Activated naive CD4-positive, alpha-beta T cell treated with anti-CD3 and anti-CD28 coated beads, Interleukin-2, amount 50 U/mL, for 24 hours (primary cell): ENCODE measurements at regions not wholly inside any gene's neighbourhood (a gene's known extent, or its start where the extent isn't known, plus 50 kb on each side); places are given as distances from the start of the nearest gene placed in this dataset.

Source experiments
- H3K27ac Mint-ChIP-seq: one replicate; pipeline ENCODE4 v1.8.0; 2021; ENCODE audit warnings: mild to moderate bottlenecking, mixed read lengths
- H3K27me3 Mint-ChIP-seq: one replicate; pipeline ENCODE4 v1.8.0; 2021; ENCODE audit warnings: mixed read lengths
- H3K36me3 Mint-ChIP-seq: one replicate; pipeline ENCODE4 v1.8.0; 2021; ENCODE audit warnings: mixed read lengths
- H3K4me1 Mint-ChIP-seq: one replicate; pipeline ENCODE4 v1.8.0; 2021; ENCODE audit warnings: mixed read lengths
- H3K4me3 Mint-ChIP-seq: one replicate; pipeline ENCODE4 v1.8.0; 2021; ENCODE audit warnings: mild to moderate bottlenecking, mixed read lengths
- H3K9me3 Mint-ChIP-seq: one replicate; pipeline ENCODE4 v1.8.0; 2021; ENCODE audit warnings: mixed read lengths

- Mint-ChIP-seq H3K27me3 (no peaks in the 10 kb centered on the region), H3K36me3 (no peaks in the 10 kb centered on the region), H3K4me3 (no peak overlapping the region), H3K27ac (no peak overlapping the region), H3K9me3 (no peaks in the 10 kb centered on the region), H3K4me1 (peaks cover 10% of the 10 kb centered on the region)
Measured at GRCh38 chr14:97757491-97757890, 960.3 kb downstream of the VRK1 start.

GRCh38 chr14:97760050-97760449 lies 962.9 kb downstream of the VRK1 start:
- no peaks in the 10 kb centered on the region for H3K27me3 Mint-ChIP-seq
- H3K4me1 Mint-ChIP-seq = peaks cover 18% of the 10 kb centered on the region
- H3K4me3 Mint-ChIP-seq = no peak overlapping the region
- H3K9me3 Mint-ChIP-seq = no peaks in the 10 kb centered on the region
- no peaks in the 10 kb centered on the region for H3K36me3 Mint-ChIP-seq
- H3K27ac Mint-ChIP-seq = no peak overlapping the region

GRCh38 chr14:97762386-97762785 lies 965.2 kb downstream of the VRK1 start:
- no peak overlapping the region for H3K27ac Mint-ChIP-seq

GRCh38 chr14:97771340-97772045 lies 974.3 kb downstream of the VRK1 start:
- Mint-ChIP-seq H3K36me3 (no peaks in the 10 kb centered on the region), H3K9me3 (no peaks in the 10 kb centered on the region), H3K4me1 (no peaks in the 10 kb centered on the region), H3K4me3 (no peak overlapping the region), H3K27ac (no peak overlapping the region), H3K27me3 (no peaks in the 10 kb centered on the region)

More at GRCh38 chr14:97762386-97762785, 965.2 kb downstream of the VRK1 start:
- no peaks in the 10 kb centered on the region for H3K36me3 Mint-ChIP-seq
- peaks cover 18% of the 10 kb centered on the region for H3K4me1 Mint-ChIP-seq
- no peaks in the 10 kb centered on the region for H3K27me3 Mint-ChIP-seq
- no peaks in the 10 kb centered on the region for H3K9me3 Mint-ChIP-seq
- H3K4me3 Mint-ChIP-seq = no peak overlapping the region

GRCh38 chr14:97773598-97773997 lies 976.4 kb downstream of the VRK1 start:
- Mint-ChIP-seq H3K4me3 (no peak overlapping the region), H3K27me3 (no peaks in the 10 kb centered on the region), H3K4me1 (peaks cover 14% of the 10 kb centered on the region), H3K9me3 (no peaks in the 10 kb centered on the region), H3K36me3 (no peaks in the 10 kb centered on the region), H3K27ac (no peak overlapping the region)

GRCh38 chr14:97776890-97777558 lies 979.8 kb downstream of the VRK1 start:
- no peaks in the 10 kb centered on the region for H3K36me3 Mint-ChIP-seq
- H3K27ac Mint-ChIP-seq = no peak overlapping the region
- H3K4me1 Mint-ChIP-seq = peaks cover 20% of the 10 kb centered on the region
- no peaks in the 10 kb centered on the region for H3K9me3 Mint-ChIP-seq
- no peak overlapping the region for H3K4me3 Mint-ChIP-seq
- H3K27me3 Mint-ChIP-seq = no peaks in the 10 kb centered on the region

GRCh38 chr14:97777622-97778355 lies 980.6 kb downstream of the VRK1 start:
- H3K36me3 Mint-ChIP-seq = no peaks in the 10 kb centered on the region
- no peaks in the 10 kb centered on the region for H3K9me3 Mint-ChIP-seq
- H3K4me1 Mint-ChIP-seq = peaks cover 23% of the 10 kb centered on the region
- peak overlapping the region; percentile 25 for H3K27ac Mint-ChIP-seq
- no peak overlapping the region for H3K4me3 Mint-ChIP-seq
- no peaks in the 10 kb centered on the region for H3K27me3 Mint-ChIP-seq

GRCh38 chr14:97779140-97779539 lies 982.0 kb downstream of the VRK1 start:
- Mint-ChIP-seq H3K27ac (no peak overlapping the region), H3K27me3 (no peaks in the 10 kb centered on the region), H3K4me3 (no peak overlapping the region), H3K36me3 (no peaks in the 10 kb centered on the region), H3K4me1 (peaks cover 32% of the 10 kb centered on the region), H3K9me3 (no peaks in the 10 kb centered on the region)

GRCh38 chr14:97780804-97781203 lies 983.6 kb downstream of the VRK1 start:
- no peak overlapping the region for H3K27ac Mint-ChIP-seq

GRCh38 chr14:97781961-97782360 lies 984.8 kb downstream of the VRK1 start:
- H3K27me3 Mint-ChIP-seq = no peaks in the 10 kb centered on the region
- H3K4me1 Mint-ChIP-seq = peaks cover 54% of the 10 kb centered on the region

More at GRCh38 chr14:97780804-97781203, 983.6 kb downstream of the VRK1 start:
- no peak overlapping the region for H3K4me3 Mint-ChIP-seq
- H3K36me3 Mint-ChIP-seq = no peaks in the 10 kb centered on the region
- H3K9me3 Mint-ChIP-seq = no peaks in the 10 kb centered on the region
- no peaks in the 10 kb centered on the region for H3K27me3 Mint-ChIP-seq
- H3K4me1 Mint-ChIP-seq = peaks cover 45% of the 10 kb centered on the region

GRCh38 chr14:97782871-97783414 lies 985.8 kb downstream of the VRK1 start:
- Mint-ChIP-seq H3K36me3 (no peaks in the 10 kb centered on the region), H3K4me1 (peaks cover 45% of the 10 kb centered on the region), H3K27me3 (no peaks in the 10 kb centered on the region), H3K27ac (no peak overlapping the region), H3K9me3 (no peaks in the 10 kb centered on the region), H3K4me3 (no peak overlapping the region)

More at GRCh38 chr14:97781961-97782360, 984.8 kb downstream of the VRK1 start:
- Mint-ChIP-seq H3K9me3 (no peaks in the 10 kb centered on the region), H3K4me3 (no peak overlapping the region), H3K36me3 (no peaks in the 10 kb centered on the region), H3K27ac (no peak overlapping the region)

GRCh38 chr14:97785495-97785894 lies 988.3 kb downstream of the VRK1 start:
- H3K27ac Mint-ChIP-seq = no peak overlapping the region
- H3K4me3 Mint-ChIP-seq = no peak overlapping the region

GRCh38 chr14:97788364-97788763 lies 991.2 kb downstream of the VRK1 start:
- Mint-ChIP-seq H3K4me3 (no peak overlapping the region), H3K27ac (no peak overlapping the region), H3K27me3 (no peaks in the 10 kb centered on the region), H3K4me1 (peaks cover 46% of the 10 kb centered on the region), H3K36me3 (no peaks in the 10 kb centered on the region), H3K9me3 (no peaks in the 10 kb centered on the region)

More at GRCh38 chr14:97785495-97785894, 988.3 kb downstream of the VRK1 start:
- no peaks in the 10 kb centered on the region for H3K36me3 Mint-ChIP-seq
- H3K9me3 Mint-ChIP-seq = no peaks in the 10 kb centered on the region
- H3K4me1 Mint-ChIP-seq = peaks cover 52% of the 10 kb centered on the region
- H3K27me3 Mint-ChIP-seq = no peaks in the 10 kb centered on the region

GRCh38 chr14:97788846-97789526 lies 991.8 kb downstream of the VRK1 start:
- H3K27me3 Mint-ChIP-seq = no peaks in the 10 kb centered on the region
- H3K36me3 Mint-ChIP-seq = no peaks in the 10 kb centered on the region
- H3K4me3 Mint-ChIP-seq = no peak overlapping the region
- H3K4me1 Mint-ChIP-seq = peaks cover 40% of the 10 kb centered on the region
- no peaks in the 10 kb centered on the region for H3K9me3 Mint-ChIP-seq
- no peak overlapping the region for H3K27ac Mint-ChIP-seq

- H3K36me3 Mint-ChIP-seq = no peaks in the 10 kb centered on the region
- H3K27ac Mint-ChIP-seq = no peak overlapping the region
- H3K27me3 Mint-ChIP-seq = no peaks in the 10 kb centered on the region
- H3K4me3 Mint-ChIP-seq = no peak overlapping the region
- H3K4me1 Mint-ChIP-seq = peaks cover 22% of the 10 kb centered on the region
- no peaks in the 10 kb centered on the region for H3K9me3 Mint-ChIP-seq
Measured at GRCh38 chr14:97791072-97791471, 993.9 kb downstream of the VRK1 start.
